ENCODE measurements at regions not wholly inside any gene's neighbourhood (a gene's known extent, or its start where the extent isn't known, plus 50 kb on each side); places are given as distances from the start of the nearest gene placed in this dataset.
A peak's percentile ranks its signal among the peaks of the same experiment; 100 is the strongest.

DNA sequence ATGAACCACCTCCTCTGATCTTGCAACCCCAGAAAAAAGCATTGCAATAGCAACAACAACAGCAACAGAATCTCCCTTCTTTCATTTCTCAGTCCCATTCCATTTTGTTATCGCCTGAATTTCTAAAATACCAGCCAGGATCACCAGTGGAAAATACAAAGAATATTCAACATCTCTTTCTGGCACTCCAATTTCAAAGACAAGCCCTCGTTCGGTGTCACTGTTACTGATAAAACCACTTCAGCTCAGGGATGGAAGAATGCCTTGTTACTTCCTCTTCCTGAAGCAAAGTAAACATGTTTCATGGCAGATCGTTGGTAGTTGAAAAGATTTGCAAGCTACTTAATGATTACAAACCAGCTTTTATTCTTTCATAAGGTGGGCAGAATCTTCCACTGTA lies 94.0 kb upstream of the SPTLC3 start:
- no peak overlapping the region for H3K27ac ChIP-seq (ENCODE audit: low read length)
- no peak overlapping the region for H3K4me3 ChIP-seq (ENCODE audit: low read length)
- H3K27me3 ChIP-seq (ENCODE audit: control insufficient read depth, insufficient read depth, low read length): no peaks in the 10 kb centered on the region
- H3K4me1 ChIP-seq (ENCODE audit: control insufficient read depth, insufficient read depth, low read length): peaks cover 17% of the 10 kb centered on the region
- 33% methylated on average over 3 of the region's 4 CpGs for WGBS (ENCODE audit: insufficient coverage, low lambda C conversion rate)
- DNase-seq: no peak
- H3K36me3 ChIP-seq (ENCODE audit: control insufficient read depth, insufficient read depth, low read length): no peaks in the 10 kb centered on the region
- H3K9me3 ChIP-seq (ENCODE audit: control insufficient read depth, low read depth, low read length): no peaks in the 10 kb centered on the region

DNA sequence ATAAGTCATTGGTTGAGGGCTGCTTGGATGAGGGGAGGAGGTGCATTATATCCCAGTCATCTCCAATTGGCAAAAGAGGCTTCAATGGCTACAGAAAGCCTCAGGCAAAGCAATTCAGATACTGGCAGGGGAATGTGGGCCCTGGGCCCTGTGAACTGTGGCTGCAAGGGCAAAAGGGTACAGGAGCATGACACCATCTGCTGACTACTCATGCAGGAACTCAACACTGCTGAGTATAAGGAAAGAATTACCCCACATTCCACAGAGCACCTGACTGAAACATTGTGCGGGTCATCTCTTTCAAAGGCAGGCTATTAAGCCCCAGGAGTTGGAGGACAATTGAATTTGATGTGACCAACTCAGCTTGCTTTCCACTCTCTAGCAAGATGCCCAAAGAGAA lies 92.1 kb upstream of the SPTLC3 start:
- H3K27me3 ChIP-seq (ENCODE audit: control insufficient read depth, insufficient read depth, low read length): no peaks in the 10 kb centered on the region
- DNase-seq: peak; percentile 83 to 88
- H3K36me3 ChIP-seq (ENCODE audit: control insufficient read depth, insufficient read depth, low read length): no peaks in the 10 kb centered on the region
- no peak overlapping the region for H3K4me3 ChIP-seq (ENCODE audit: low read length)
- H3K27ac ChIP-seq (ENCODE audit: low read length): peak overlapping the region; percentile 88
- H3K9me3 ChIP-seq (ENCODE audit: control insufficient read depth, low read depth, low read length): no peaks in the 10 kb centered on the region
- no CpG with 5 or more reads among the region's 1 CpG for WGBS (ENCODE audit: insufficient coverage, low lambda C conversion rate)
- peaks cover 17% of the 10 kb centered on the region for H3K4me1 ChIP-seq (ENCODE audit: control insufficient read depth, insufficient read depth, low read length)

DNA sequence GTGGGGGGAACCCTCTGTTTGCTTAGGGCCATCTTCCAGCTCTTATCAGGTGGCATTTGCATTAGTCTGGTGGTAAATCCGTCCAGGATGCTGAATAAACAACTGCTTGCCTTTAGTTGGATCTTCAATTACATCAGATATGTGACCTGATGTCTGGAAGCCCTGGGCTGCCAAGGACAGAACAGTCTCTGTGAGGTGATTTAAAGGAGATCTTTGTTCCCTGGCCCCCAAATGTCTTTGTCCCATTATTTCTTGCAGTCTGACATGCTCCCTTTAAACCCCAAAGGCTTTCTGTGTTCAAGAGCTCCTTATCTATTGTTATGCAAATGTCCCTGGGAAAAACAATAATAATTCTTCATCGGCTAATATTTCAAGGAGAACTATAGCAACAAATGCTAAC lies 84.6 kb upstream of the SPTLC3 start:
- no CpG with 5 or more reads among the region's 2 CpGs for WGBS (ENCODE audit: insufficient coverage, low lambda C conversion rate)
- Histone ChIP-seq H3K27ac (ENCODE audit: low read length) (no peak overlapping the region), H3K4me1 (ENCODE audit: control insufficient read depth, insufficient read depth, low read length) (peaks cover 25% of the 10 kb centered on the region), H3K9me3 (ENCODE audit: control insufficient read depth, low read depth, low read length) (peaks cover 3% of the 10 kb centered on the region), H3K27me3 (ENCODE audit: control insufficient read depth, insufficient read depth, low read length) (no peaks in the 10 kb centered on the region), H3K36me3 (ENCODE audit: control insufficient read depth, insufficient read depth, low read length) (no peaks in the 10 kb centered on the region), H3K4me3 (ENCODE audit: low read length) (no peak overlapping the region)
- DNase-seq: no peak

DNA sequence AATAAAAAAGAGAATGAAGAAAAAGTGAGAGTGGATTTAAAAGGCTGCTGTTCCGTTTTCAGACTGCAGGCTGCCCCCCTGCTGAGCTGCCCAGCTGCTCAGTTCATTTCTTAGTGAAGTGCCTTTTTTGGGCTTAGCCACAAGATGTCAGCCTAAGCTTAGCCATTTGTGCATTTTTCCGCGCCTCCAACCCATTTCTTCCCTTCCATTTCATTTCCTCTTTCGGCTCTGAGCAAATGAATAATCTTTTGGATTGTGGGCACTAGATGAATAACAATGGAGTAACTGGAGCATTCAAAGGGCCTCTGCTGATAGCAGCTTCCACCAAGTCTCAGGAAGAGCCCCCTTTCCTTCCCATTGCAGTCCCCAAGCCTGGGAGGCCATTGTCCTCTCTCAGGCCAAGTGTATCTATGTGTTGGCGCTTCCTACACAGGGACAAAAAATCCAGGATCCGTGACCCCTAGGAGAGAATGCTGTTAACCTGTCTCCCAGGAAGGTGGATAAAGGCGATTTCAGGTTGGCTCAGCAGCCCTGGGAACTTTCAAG lies 83.5 kb upstream of the SPTLC3 start:
- 0% methylated on average over 3 of the region's 7 CpGs for WGBS (ENCODE audit: insufficient coverage, low lambda C conversion rate)
- no peaks in the 10 kb centered on the region for H3K27me3 ChIP-seq (ENCODE audit: control insufficient read depth, insufficient read depth, low read length)
- H3K4me3 ChIP-seq (ENCODE audit: low read length): no peak overlapping the region
- H3K27ac ChIP-seq (ENCODE audit: low read length): peak overlapping the region; percentile 72
- peaks cover 28% of the 10 kb centered on the region for H3K4me1 ChIP-seq (ENCODE audit: control insufficient read depth, insufficient read depth, low read length)
- peaks cover 3% of the 10 kb centered on the region for H3K9me3 ChIP-seq (ENCODE audit: control insufficient read depth, low read depth, low read length)
- no peaks in the 10 kb centered on the region for H3K36me3 ChIP-seq (ENCODE audit: control insufficient read depth, insufficient read depth, low read length)
- peak; percentile 76 to 79 for DNase-seq

DNA sequence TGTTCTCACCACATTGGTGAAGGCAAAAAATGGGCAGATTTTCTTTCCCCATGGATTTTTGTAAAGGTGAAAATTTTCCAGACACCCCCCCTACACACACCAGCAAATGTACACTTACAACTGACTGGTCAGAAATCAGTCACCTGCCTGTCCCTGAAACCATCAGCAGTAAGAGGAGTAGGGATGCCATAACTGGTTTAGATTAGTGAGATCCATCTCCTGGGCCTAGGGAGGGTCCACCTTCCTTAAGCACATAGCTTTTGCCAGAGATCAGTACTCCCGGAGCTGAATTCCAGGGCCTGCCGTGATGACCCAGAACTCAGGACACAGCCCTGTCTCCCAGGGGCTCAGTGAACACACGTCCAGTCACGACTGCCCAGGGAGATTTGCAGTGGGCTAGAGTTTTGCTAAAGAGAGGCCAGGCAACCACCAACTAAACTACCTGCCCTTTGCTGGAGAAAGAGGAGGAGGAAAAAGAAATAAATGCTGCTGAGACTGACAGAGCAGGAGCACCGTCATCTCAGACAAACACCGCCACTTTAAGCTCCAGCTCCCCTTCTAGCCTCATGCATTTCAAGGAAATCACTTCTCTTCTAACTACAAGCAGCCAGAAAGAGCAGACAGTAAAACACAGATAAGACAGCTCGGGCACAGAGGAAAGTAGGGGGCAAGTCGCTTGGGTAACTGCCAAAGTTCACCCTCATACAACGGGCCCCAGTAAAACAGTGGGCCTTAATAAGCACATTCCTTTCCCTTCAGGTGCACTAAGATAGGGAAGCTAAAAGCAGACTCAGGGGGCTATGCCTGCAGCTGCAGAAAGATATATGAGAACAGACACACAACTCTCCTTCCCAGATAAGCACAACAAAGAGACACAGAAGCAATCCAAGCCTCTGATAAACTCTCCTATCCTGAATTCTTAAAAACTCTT lies 82.6 kb upstream of the SPTLC3 start:
- peak overlapping the region; percentile 72 for H3K27ac ChIP-seq (ENCODE audit: low read length)
- peak; percentile 33 to 67 for DNase-seq

DNA sequence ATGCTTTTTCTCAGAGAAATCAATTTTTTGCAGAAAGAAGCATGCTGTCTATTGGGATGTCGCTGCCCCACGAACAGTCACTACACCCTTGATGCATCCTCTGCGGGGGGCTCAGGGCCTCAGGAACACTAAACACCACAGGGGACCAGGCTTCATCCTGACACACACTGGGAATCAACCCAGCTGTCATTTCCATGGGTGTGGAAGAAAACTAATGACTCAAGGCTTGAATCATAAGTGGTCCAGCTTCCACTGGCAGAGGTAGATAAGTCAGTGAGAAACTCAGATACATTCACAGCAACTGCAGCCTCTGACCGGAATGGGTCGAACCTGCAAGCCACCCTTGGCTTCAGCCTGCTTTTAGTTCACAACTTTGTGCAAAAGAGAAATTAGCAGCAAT lies 81.3 kb upstream of the SPTLC3 start:
- Histone ChIP-seq H3K27me3 (ENCODE audit: control insufficient read depth, insufficient read depth, low read length) (no peaks in the 10 kb centered on the region), H3K9me3 (ENCODE audit: control insufficient read depth, low read depth, low read length) (peaks cover 2% of the 10 kb centered on the region), H3K27ac (ENCODE audit: low read length) (no peak overlapping the region), H3K4me1 (ENCODE audit: control insufficient read depth, insufficient read depth, low read length) (peaks cover 28% of the 10 kb centered on the region), H3K4me3 (ENCODE audit: low read length) (no peak overlapping the region), H3K36me3 (ENCODE audit: control insufficient read depth, insufficient read depth, low read length) (no peaks in the 10 kb centered on the region)
- WGBS (ENCODE audit: insufficient coverage, low lambda C conversion rate): no CpG with 5 or more reads among the region's 5 CpGs
- no peak for DNase-seq

More for the DNA sequence above, 82.6 kb upstream of the SPTLC3 start:
- no peaks in the 10 kb centered on the region for H3K27me3 ChIP-seq (ENCODE audit: control insufficient read depth, insufficient read depth, low read length)
- H3K36me3 ChIP-seq (ENCODE audit: control insufficient read depth, insufficient read depth, low read length): no peaks in the 10 kb centered on the region
- peaks cover 3% of the 10 kb centered on the region for H3K9me3 ChIP-seq (ENCODE audit: control insufficient read depth, low read depth, low read length)
- 0% methylated on average over 1 of the region's 9 CpGs for WGBS (ENCODE audit: insufficient coverage, low lambda C conversion rate)
- H3K4me3 ChIP-seq (ENCODE audit: low read length): no peak overlapping the region
- H3K4me1 ChIP-seq (ENCODE audit: control insufficient read depth, insufficient read depth, low read length): peaks cover 28% of the 10 kb centered on the region

DNA sequence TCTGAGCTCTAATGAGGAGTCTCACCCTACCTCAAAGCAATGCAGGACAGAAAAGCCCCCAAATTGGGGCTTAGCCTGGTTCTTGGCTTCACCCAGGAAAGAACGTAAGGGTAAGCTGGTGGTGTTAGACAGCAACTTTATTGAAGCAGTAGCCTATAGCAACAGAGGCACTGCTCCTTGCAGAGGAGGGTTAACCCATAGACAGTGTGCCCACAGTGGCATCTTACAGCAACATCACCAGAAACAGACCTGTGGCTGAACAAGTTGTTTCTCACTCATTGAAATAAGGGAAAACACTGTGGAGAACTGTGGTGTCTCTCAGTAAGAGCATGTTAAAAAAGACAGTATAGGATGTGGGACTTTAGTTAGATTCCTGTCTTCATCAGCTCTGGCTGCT lies 80.4 kb upstream of the SPTLC3 start:
- no peaks in the 10 kb centered on the region for H3K9me3 ChIP-seq (ENCODE audit: control insufficient read depth, low read depth, low read length)
- peaks cover 28% of the 10 kb centered on the region for H3K4me1 ChIP-seq (ENCODE audit: control insufficient read depth, insufficient read depth, low read length)
- H3K36me3 ChIP-seq (ENCODE audit: control insufficient read depth, insufficient read depth, low read length): no peaks in the 10 kb centered on the region
- no peak overlapping the region for H3K4me3 ChIP-seq (ENCODE audit: low read length)
- no peak for DNase-seq
- no peaks in the 10 kb centered on the region for H3K27me3 ChIP-seq (ENCODE audit: control insufficient read depth, insufficient read depth, low read length)
- H3K27ac ChIP-seq (ENCODE audit: low read length): no peak overlapping the region
- no CpG with 5 or more reads among the region's 1 CpG for WGBS (ENCODE audit: insufficient coverage, low lambda C conversion rate)

DNA sequence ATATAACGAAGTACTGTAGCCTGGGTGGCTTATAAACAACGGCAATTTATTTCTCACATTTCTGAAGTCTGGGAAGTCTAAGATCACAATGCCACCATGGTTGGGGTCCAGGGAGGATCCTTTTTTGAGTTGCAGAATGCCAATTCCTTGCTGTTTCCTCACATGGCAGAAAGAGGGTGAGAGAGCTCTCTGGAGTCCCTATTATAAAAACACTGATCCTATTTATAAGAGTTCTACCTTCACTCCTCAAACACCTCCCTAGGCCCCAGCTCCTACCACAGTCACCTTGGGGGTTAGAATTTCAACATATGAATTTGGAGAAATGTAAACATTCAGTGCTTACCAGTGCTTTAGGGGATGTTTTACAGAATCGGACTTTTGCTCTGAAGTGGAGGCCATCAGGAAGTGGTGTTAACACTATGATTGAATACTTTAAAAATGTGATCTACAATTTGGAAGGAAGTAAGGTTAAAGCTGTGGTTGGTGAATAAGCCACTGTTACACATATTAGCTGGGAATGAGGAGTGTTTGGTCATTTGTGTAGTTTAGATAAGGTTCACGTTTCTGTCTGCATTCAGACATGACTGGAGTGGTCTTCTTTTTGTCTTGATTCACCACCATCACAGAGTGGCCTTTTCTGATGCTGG lies 79.9 kb upstream of the SPTLC3 start:
- H3K27ac ChIP-seq (ENCODE audit: low read length): no peak overlapping the region
- H3K27me3 ChIP-seq (ENCODE audit: control insufficient read depth, insufficient read depth, low read length): no peaks in the 10 kb centered on the region
- DNase-seq: peak in 1 of 2 donors; percentile 37
- H3K4me1 ChIP-seq (ENCODE audit: control insufficient read depth, insufficient read depth, low read length): peaks cover 28% of the 10 kb centered on the region
- H3K36me3 ChIP-seq (ENCODE audit: control insufficient read depth, insufficient read depth, low read length): no peaks in the 10 kb centered on the region
- no peak overlapping the region for H3K4me3 ChIP-seq (ENCODE audit: low read length)
- H3K9me3 ChIP-seq (ENCODE audit: control insufficient read depth, low read depth, low read length): no peaks in the 10 kb centered on the region
- no CpG with 5 or more reads among the region's 4 CpGs for WGBS (ENCODE audit: insufficient coverage, low lambda C conversion rate)

DNA sequence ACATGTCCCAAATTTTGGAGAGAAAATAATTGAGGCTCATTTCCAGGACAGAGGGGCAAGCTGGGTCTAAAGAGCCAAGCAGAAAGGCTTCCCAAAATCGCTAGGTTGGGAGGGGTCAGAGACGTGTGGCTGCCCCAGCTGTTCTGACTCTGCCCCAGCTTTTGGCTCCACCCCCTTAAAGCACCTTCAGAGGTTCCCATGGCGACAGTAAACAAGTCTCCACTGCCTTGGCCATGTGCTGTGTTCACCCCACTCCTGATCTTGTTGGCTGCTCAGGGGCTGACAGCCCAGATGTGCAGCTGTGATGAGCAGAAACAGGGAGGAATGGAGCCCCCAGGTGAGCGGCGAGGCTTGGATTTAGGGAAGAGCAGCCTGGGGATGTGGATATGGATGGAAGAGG lies 72.8 kb upstream of the SPTLC3 start:
- no peak for DNase-seq
- Histone ChIP-seq H3K4me3 (ENCODE audit: low read length) (no peak overlapping the region), H3K27ac (ENCODE audit: low read length) (no peak overlapping the region), H3K4me1 (ENCODE audit: control insufficient read depth, insufficient read depth, low read length) (no peaks in the 10 kb centered on the region), H3K36me3 (ENCODE audit: control insufficient read depth, insufficient read depth, low read length) (no peaks in the 10 kb centered on the region), H3K27me3 (ENCODE audit: control insufficient read depth, insufficient read depth, low read length) (no peaks in the 10 kb centered on the region), H3K9me3 (ENCODE audit: control insufficient read depth, low read depth, low read length) (no peaks in the 10 kb centered on the region)
- no CpG with 5 or more reads among the region's 5 CpGs for WGBS (ENCODE audit: insufficient coverage, low lambda C conversion rate)

DNA sequence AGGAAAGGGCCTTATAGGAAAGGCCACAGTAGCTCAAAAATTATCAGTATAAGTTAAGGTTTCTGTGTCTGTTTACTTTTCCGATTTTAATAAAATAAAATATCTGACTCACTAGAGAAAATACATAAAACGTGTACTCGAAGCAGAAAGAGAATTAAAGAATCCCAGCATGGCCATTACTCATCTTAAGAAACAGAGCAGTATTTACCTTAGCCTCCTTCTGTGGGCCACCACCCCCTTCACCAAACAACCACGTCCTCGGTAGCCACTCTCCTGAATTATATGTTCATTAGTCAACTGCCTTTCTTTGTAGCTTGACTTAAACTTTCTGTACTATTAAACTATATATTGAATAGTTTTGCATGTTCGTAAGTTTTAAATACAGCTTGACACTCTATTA lies 72.2 kb upstream of the SPTLC3 start:
- no peaks in the 10 kb centered on the region for H3K9me3 ChIP-seq (ENCODE audit: control insufficient read depth, low read depth, low read length)
- no peaks in the 10 kb centered on the region for H3K4me1 ChIP-seq (ENCODE audit: control insufficient read depth, insufficient read depth, low read length)
- no peaks in the 10 kb centered on the region for H3K27me3 ChIP-seq (ENCODE audit: control insufficient read depth, insufficient read depth, low read length)
- H3K27ac ChIP-seq (ENCODE audit: low read length): no peak overlapping the region
- no peak for DNase-seq
- 80% methylated on average over 3 of the region's 6 CpGs for WGBS (ENCODE audit: insufficient coverage, low lambda C conversion rate)
- no peak overlapping the region for H3K4me3 ChIP-seq (ENCODE audit: low read length)
- H3K36me3 ChIP-seq (ENCODE audit: control insufficient read depth, insufficient read depth, low read length): no peaks in the 10 kb centered on the region

All from large intestine (tissue), 3 donors.